ENCODE measurements at regions not wholly inside any gene's neighbourhood (a gene's known extent, or its start where the extent isn't known, plus 50 kb on each side); places are given as distances from the start of the nearest gene placed in this dataset.
A peak's percentile ranks its signal among the peaks of the same experiment; 100 is the strongest.

DNA sequence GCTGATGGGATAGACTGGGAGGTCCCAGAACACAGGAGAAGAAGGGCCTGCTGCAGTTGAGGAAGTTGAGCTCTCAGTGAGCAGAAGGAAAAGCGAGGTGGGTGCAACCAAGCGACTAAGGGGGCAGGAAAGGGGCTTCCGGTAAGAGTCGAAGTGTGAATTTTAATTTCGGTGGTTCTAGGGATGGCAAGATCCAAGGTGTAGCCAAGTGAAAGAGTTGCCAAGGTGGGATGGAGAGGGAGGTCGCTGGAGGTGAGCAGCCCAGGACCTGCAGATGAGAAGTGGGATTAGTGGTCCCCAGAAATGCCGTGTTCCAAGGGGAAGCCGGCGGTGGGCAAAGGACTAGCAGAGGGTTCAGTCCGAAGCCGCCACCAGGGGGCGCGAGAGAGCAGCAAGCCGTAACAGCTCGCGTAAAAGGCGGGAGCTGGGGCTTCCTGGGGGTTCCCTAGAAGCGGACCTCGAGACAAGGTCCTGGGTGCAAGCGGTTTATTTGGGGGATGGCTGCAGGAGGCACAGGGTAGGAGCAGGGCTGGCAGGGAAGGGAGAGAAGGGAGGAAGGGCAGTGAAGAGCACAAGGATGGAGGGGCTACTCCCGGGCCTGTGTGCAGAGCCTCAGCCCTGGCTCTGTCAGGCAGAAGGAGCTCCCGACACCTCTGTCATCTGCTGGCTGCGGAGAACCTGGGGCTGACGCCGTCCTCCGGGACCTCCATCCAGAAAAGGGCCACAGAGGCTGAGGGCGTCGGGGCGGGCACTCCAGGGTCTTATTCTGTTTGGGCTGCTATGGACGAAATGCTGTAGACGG is 103.6 kb downstream of the PAX1 start:
- H3K4me3 ChIP-seq (ENCODE audit: low read depth in 1 of 3, low read length in 3 of 3) = no peak overlapping the region
- DNase-seq (ENCODE audit: low spot score) = peak; percentile 79
- no peaks in the 10 kb centered on the region for H3K27me3 ChIP-seq (ENCODE audit: control insufficient read depth in 4 of 4, insufficient read depth in 4 of 4, low read length in 3 of 4)
- no peaks in the 10 kb centered on the region for H3K36me3 ChIP-seq (ENCODE audit: control insufficient read depth in 4 of 4, insufficient read depth in 3 of 4, low read depth in 1 of 4, low read length in 3 of 4)
- 43% methylated on average over 31 of the region's 31 CpGs for WGBS
- no peaks in the 10 kb centered on the region for H3K4me1 ChIP-seq (ENCODE audit: control insufficient read depth in 4 of 4, insufficient read depth in 4 of 4, low read length in 3 of 4)
- H3K27ac ChIP-seq (ENCODE audit: low read depth in 1 of 2, low read length in 2 of 2) = no peak overlapping the region
- no peak for TF ChIP-seq EGR1 (IDR thresholded peaks at IDR 0.05; ENCODE audit: low read depth in 2 of 2)
- TF ChIP-seq, protein P1, sequence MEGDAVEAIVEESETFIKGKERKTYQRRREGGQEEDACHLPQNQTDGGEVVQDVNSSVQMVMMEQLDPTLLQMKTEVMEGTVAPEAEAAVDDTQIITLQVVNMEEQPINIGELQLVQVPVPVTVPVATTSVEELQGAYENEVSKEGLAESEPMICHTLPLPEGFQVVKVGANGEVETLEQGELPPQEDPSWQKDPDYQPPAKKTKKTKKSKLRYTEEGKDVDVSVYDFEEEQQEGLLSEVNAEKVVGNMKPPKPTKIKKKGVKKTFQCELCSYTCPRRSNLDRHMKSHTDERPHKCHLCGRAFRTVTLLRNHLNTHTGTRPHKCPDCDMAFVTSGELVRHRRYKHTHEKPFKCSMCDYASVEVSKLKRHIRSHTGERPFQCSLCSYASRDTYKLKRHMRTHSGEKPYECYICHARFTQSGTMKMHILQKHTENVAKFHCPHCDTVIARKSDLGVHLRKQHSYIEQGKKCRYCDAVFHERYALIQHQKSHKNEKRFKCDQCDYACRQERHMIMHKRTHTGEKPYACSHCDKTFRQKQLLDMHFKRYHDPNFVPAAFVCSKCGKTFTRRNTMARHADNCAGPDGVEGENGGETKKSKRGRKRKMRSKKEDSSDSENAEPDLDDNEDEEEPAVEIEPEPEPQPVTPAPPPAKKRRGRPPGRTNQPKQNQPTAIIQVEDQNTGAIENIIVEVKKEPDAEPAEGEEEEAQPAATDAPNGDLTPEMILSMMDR (IDR thresholded peaks at IDR 0.05; ENCODE audit: low read depth, low read length, missing input control) = peak; percentile 63
- TF ChIP-seq, protein P2, sequence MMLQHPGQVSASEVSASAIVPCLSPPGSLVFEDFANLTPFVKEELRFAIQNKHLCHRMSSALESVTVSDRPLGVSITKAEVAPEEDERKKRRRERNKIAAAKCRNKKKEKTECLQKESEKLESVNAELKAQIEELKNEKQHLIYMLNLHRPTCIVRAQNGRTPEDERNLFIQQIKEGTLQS (IDR thresholded peaks at IDR 0.05) = no peak
- TF ChIP-seq YY1 (IDR thresholded peaks at IDR 0.05) = no peak
- no peak for TF ChIP-seq FOXA1 (IDR thresholded peaks at IDR 0.05)
- peak; percentile 70 to 82 for TF ChIP-seq RAD21 (IDR thresholded peaks at IDR 0.05)
- no peak overlapping the region for H3K9ac ChIP-seq (ENCODE audit: low read depth in 1 of 2, low read length in 2 of 2)
- H3K9me3 ChIP-seq (ENCODE audit: control insufficient read depth in 4 of 4, low read length in 3 of 4) = no peaks in the 10 kb centered on the region

DNA sequence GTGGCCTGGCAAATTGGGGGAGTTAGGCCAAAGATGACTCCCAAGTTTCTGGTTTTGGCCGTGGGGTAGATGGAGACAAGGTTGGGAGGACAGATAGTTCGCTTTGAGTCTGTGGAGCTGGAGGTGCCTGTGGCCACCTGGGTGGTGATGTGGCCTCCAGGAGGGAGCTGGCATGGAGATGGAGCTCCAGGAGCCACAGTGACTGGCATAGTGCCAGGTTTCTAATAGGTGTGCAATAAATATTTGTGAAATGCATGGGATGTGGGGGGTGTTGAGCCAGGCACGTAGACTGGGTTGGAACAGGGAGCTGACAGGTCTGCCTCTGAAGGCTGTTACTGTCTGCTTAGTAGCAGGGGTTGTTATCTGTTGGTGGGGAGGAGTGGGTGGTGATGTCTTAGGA is 102.7 kb downstream of the PAX1 start:
- Histone ChIP-seq H3K9ac (ENCODE audit: low read depth in 1 of 2, low read length in 2 of 2) (no peak overlapping the region), H3K36me3 (ENCODE audit: control insufficient read depth in 4 of 4, insufficient read depth in 3 of 4, low read depth in 1 of 4, low read length in 3 of 4) (no peaks in the 10 kb centered on the region), H3K27ac (ENCODE audit: low read depth in 1 of 2, low read length in 2 of 2) (no peak overlapping the region), H3K4me3 (ENCODE audit: low read depth in 1 of 3, low read length in 3 of 3) (no peak overlapping the region), H3K4me1 (ENCODE audit: control insufficient read depth in 4 of 4, insufficient read depth in 4 of 4, low read length in 3 of 4) (no peaks in the 10 kb centered on the region), H3K9me3 (ENCODE audit: control insufficient read depth in 4 of 4, low read length in 3 of 4) (no peaks in the 10 kb centered on the region), H3K27me3 (ENCODE audit: control insufficient read depth in 4 of 4, insufficient read depth in 4 of 4, low read length in 3 of 4) (no peaks in the 10 kb centered on the region)
- no peak for TF ChIP-seq SP1 (IDR thresholded peaks at IDR 0.05)
- TF ChIP-seq RXRA (IDR thresholded peaks at IDR 0.05) = no peak
- no peak for TF ChIP-seq FOXA2 (IDR thresholded peaks at IDR 0.05)
- TF ChIP-seq YY1 (IDR thresholded peaks at IDR 0.05) = no peak
- no peak for TF ChIP-seq HNF4G (IDR thresholded peaks at IDR 0.05)
- TF ChIP-seq, protein P3, sequence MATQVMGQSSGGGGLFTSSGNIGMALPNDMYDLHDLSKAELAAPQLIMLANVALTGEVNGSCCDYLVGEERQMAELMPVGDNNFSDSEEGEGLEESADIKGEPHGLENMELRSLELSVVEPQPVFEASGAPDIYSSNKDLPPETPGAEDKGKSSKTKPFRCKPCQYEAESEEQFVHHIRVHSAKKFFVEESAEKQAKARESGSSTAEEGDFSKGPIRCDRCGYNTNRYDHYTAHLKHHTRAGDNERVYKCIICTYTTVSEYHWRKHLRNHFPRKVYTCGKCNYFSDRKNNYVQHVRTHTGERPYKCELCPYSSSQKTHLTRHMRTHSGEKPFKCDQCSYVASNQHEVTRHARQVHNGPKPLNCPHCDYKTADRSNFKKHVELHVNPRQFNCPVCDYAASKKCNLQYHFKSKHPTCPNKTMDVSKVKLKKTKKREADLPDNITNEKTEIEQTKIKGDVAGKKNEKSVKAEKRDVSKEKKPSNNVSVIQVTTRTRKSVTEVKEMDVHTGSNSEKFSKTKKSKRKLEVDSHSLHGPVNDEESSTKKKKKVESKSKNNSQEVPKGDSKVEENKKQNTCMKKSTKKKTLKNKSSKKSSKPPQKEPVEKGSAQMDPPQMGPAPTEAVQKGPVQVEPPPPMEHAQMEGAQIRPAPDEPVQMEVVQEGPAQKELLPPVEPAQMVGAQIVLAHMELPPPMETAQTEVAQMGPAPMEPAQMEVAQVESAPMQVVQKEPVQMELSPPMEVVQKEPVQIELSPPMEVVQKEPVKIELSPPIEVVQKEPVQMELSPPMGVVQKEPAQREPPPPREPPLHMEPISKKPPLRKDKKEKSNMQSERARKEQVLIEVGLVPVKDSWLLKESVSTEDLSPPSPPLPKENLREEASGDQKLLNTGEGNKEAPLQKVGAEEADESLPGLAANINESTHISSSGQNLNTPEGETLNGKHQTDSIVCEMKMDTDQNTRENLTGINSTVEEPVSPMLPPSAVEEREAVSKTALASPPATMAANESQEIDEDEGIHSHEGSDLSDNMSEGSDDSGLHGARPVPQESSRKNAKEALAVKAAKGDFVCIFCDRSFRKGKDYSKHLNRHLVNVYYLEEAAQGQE (IDR thresholded peaks at IDR 0.05) = no peak
- no peak for TF ChIP-seq JUND (IDR thresholded peaks at IDR 0.05)
- WGBS = 76% methylated on average over 3 of the region's 3 CpGs
- DNase-seq (ENCODE audit: low spot score) = no peak

DNA sequence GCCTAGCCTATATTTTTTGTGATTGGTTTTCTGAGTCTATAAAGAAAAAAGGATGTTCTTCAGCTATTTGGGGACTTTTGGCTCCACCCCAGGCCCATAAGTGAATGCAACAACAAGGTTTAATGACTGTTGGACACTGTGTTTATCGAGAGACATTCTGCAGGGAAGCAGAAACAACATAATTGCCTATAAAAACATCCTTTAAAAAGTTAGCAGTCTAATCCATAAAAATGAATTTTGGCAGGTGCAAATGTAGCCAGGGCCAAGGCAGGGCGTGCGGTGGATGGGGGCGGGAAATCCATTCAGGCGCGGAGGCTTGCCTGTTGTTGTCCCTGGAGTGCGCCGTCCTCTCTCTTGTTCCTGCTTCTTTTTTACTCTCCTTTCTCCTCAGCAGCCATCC is 99.3 kb downstream of the PAX1 start:
- Histone ChIP-seq H3K9ac (ENCODE audit: low read depth in 1 of 2, low read length in 2 of 2) (no peak overlapping the region), H3K9me3 (ENCODE audit: control insufficient read depth in 4 of 4, low read length in 3 of 4) (no peaks in the 10 kb centered on the region), H3K27me3 (ENCODE audit: control insufficient read depth in 4 of 4, insufficient read depth in 4 of 4, low read length in 3 of 4) (no peaks in the 10 kb centered on the region), H3K27ac (ENCODE audit: low read depth in 1 of 2, low read length in 2 of 2) (no peak overlapping the region), H3K4me1 (ENCODE audit: control insufficient read depth in 4 of 4, insufficient read depth in 4 of 4, low read length in 3 of 4) (no peaks in the 10 kb centered on the region), H3K36me3 (ENCODE audit: control insufficient read depth in 4 of 4, insufficient read depth in 3 of 4, low read depth in 1 of 4, low read length in 3 of 4) (no peaks in the 10 kb centered on the region), H3K4me3 (ENCODE audit: low read depth in 1 of 3, low read length in 3 of 3) (no peak overlapping the region)
- WGBS = 87% methylated on average over 8 of the region's 8 CpGs
- DNase-seq (ENCODE audit: low spot score) = no peak
- TF ChIP-seq FOXA2 (IDR thresholded peaks at IDR 0.05) (no peak), NR2F2 (IDR thresholded peaks at IDR 0.05) (no peak), SP1 (IDR thresholded peaks at IDR 0.05) (no peak)
- TF ChIP-seq, protein P3 (IDR thresholded peaks at IDR 0.05) = no peak
- TF ChIP-seq, protein P1 (IDR thresholded peaks at IDR 0.05; ENCODE audit: low read depth, low read length, missing input control) = no peak

Measured in liver (tissue), 8 donors.